A673 (cell line): ENCODE measurements at regions not wholly inside any gene's neighbourhood (a gene's known extent, or its start where the extent isn't known, plus 50 kb on each side); places are given as distances from the start of the nearest gene placed in this dataset.

Experiments used
- CTCF ChIP-seq: fragments of 300-800, 200-600 bp; sonication (generic); conservative IDR thresholded peaks from 2 replicates; pipeline ENCODE4 v1.5.1; 2017; ENCODE audit warnings: low read depth, mild to moderate bottlenecking, antibody characterized with exemption, low read length, moderate library complexity, mixed read lengths
- EZH2 ChIP-seq: fragments of 200-600 bp; sonication (generic); IDR thresholded peaks from 2 replicates; pipeline ENCODE4 v1.6.1; 2017; ENCODE audit warnings: borderline replicate concordance, low read depth, mild to moderate bottlenecking, mixed read lengths, antibody characterized with exemption, low read length; ENCODE audit not compliant: poor library complexity, severe bottlenecking

GRCh38 chr7:94763268-94763667, 107.3 kb upstream of the SGCE start:
- TF ChIP-seq CTCF (no peak), EZH2 (no peak)
